Osteocyte (in vitro differentiated cells): ENCODE measurements at regions not wholly inside any gene's neighbourhood (a gene's known extent, or its start where the extent isn't known, plus 50 kb on each side); places are given as distances from the start of the nearest gene placed in this dataset.

ENCODE experiments used
- DNase-seq: peaks from one replicate; pipeline ENCODE4 v3.0.0; 2021; ENCODE audit warnings: mixed read lengths; ENCODE audit not compliant: unreplicated experiment; ENCODE audit errors: extremely low spot score
- H3K27ac Mint-ChIP-seq: one replicate; pipeline ENCODE4 v1.8.0; 2021; ENCODE audit warnings: mild to moderate bottlenecking, mixed read lengths; ENCODE audit not compliant: unreplicated experiment
- H3K27me3 Mint-ChIP-seq: one replicate; pipeline ENCODE4 v1.8.0; 2021; ENCODE audit warnings: mixed read lengths; ENCODE audit not compliant: unreplicated experiment
- H3K36me3 Mint-ChIP-seq: one replicate; pipeline ENCODE4 v1.8.0; 2021; ENCODE audit warnings: mixed read lengths; ENCODE audit not compliant: unreplicated experiment
- H3K4me1 Mint-ChIP-seq: one replicate; pipeline ENCODE4 v1.8.0; 2021; ENCODE audit warnings: mixed read lengths; ENCODE audit not compliant: unreplicated experiment
- H3K4me3 Mint-ChIP-seq: one replicate; pipeline ENCODE4 v1.8.0; 2021; ENCODE audit warnings: mild to moderate bottlenecking, moderate library complexity, mixed read lengths; ENCODE audit not compliant: unreplicated experiment
- H3K9me3 Mint-ChIP-seq: one replicate; pipeline ENCODE4 v1.8.0; 2021; ENCODE audit warnings: mixed read lengths; ENCODE audit not compliant: unreplicated experiment
- CTCF ChIP-seq: fragments of 200-600 bp; sonication (generic); IDR thresholded peaks from 2 replicates; pipeline ENCODE4 v1.5.0; 2021; ENCODE audit warnings: antibody characterized with exemption, mild to moderate bottlenecking, moderate library complexity

- no peak for DNase-seq
- Mint-ChIP-seq H3K4me1 (peaks cover 4% of the 10 kb centered on the region), H3K9me3 (no peaks in the 10 kb centered on the region), H3K4me3 (no peak overlapping the region), H3K36me3 (no peaks in the 10 kb centered on the region), H3K27me3 (peaks cover 7% of the 10 kb centered on the region), H3K27ac (no peak overlapping the region)
- no peak for TF ChIP-seq CTCF
Measured at GRCh38 chr12:63090716-63091115, 60.3 kb downstream of the AVPR1A start.

GRCh38 chr12:63086149-63086915 lies 64.7 kb downstream of the AVPR1A start:
- Mint-ChIP-seq H3K4me1 (peaks cover 13% of the 10 kb centered on the region), H3K27me3 (no peaks in the 10 kb centered on the region), H3K9me3 (no peaks in the 10 kb centered on the region), H3K4me3 (no peak overlapping the region), H3K27ac (no peak overlapping the region), H3K36me3 (no peaks in the 10 kb centered on the region)
- no peak for DNase-seq
- TF ChIP-seq CTCF = no peak

GRCh38 chr12:63085120-63085519 lies 65.9 kb downstream of the AVPR1A start:
- Mint-ChIP-seq H3K4me3 (no peak overlapping the region), H3K4me1 (peaks cover 15% of the 10 kb centered on the region), H3K27ac (no peak overlapping the region), H3K9me3 (no peaks in the 10 kb centered on the region), H3K27me3 (no peaks in the 10 kb centered on the region), H3K36me3 (no peaks in the 10 kb centered on the region)
- no peak for TF ChIP-seq CTCF
- no peak for DNase-seq

- Mint-ChIP-seq H3K27me3 (no peaks in the 10 kb centered on the region), H3K4me1 (peaks cover 20% of the 10 kb centered on the region), H3K4me3 (no peak overlapping the region), H3K36me3 (no peaks in the 10 kb centered on the region), H3K9me3 (no peaks in the 10 kb centered on the region), H3K27ac (no peak overlapping the region)
- no peak for DNase-seq
- no peak for TF ChIP-seq CTCF
Measured at GRCh38 chr12:63084501-63084900, 66.5 kb downstream of the AVPR1A start.

- Mint-ChIP-seq H3K36me3 (no peaks in the 10 kb centered on the region), H3K4me3 (no peak overlapping the region), H3K27ac (no peak overlapping the region), H3K9me3 (no peaks in the 10 kb centered on the region), H3K4me1 (peaks cover 23% of the 10 kb centered on the region), H3K27me3 (no peaks in the 10 kb centered on the region)
- no peak for TF ChIP-seq CTCF
- DNase-seq = no peak
Measured at GRCh38 chr12:63083046-63083445, 68.0 kb downstream of the AVPR1A start.
